Sigmoid colon (tissue), 6 donors: ENCODE measurements at regions not wholly inside any gene's neighbourhood (a gene's known extent, or its start where the extent isn't known, plus 50 kb on each side); places are given as distances from the start of the nearest gene placed in this dataset.

Source experiments
- DNase-seq: peaks from one replicate; pipeline ENCODE4 v3.0.0-alpha.2; 2019
- H3K27ac ChIP-seq, 4 donors: fragments of 200-600 bp; sonication (generic); one replicate each; pipeline ENCODE4 v1.5.1; 2016 to 2019; ENCODE audit warnings: mild to moderate bottlenecking in 1 of 4
- H3K27me3 ChIP-seq, 3 donors: fragments of 200-600 bp; sonication (generic); one replicate each; pipeline ENCODE4 v1.5.1; 2019; ENCODE audit warnings: mild to moderate bottlenecking in 1 of 3
- H3K36me3 ChIP-seq, 4 donors: fragments of 200-600 bp; sonication (generic); one replicate each; pipeline ENCODE4 v1.5.1; 2016 to 2019
- H3K4me1 ChIP-seq, 4 donors: fragments of 200-600 bp; sonication (generic); one replicate each; pipeline ENCODE4 v1.5.1; 2017 to 2019
- H3K4me3 ChIP-seq, 4 donors: fragments of 200-600 bp; sonication (generic); one replicate each; pipeline ENCODE4 v1.5.1; 2017 to 2019; ENCODE audit warnings: mild to moderate bottlenecking in 2 of 4, moderate library complexity in 1 of 4
- H3K9me3 ChIP-seq, 4 donors: fragments of 200-600 bp in 3 of 4; sonication (generic) in 3 of 4; one replicate each; pipeline versions ENCODE4 v1.5.1 to v1.6.1; 2013 to 2019
- CTCF ChIP-seq, 4 experiments: fragments of 450-650 bp in 3 of 4; fragments of 200-600 bp in 1 of 4; IDR thresholded peaks; one replicate each; pipeline ENCODE4 v1.5.1; 2016 to 2019; ENCODE audit warnings: antibody characterized with exemption in 4 of 4, mild to moderate bottlenecking in 3 of 4, moderate library complexity in 2 of 4
- EP300 ChIP-seq, 4 donors: sonication (generic); formaldehyde crosslinking; IDR thresholded peaks; one replicate each; pipeline ENCODE4 v1.6.1; 2017; ENCODE audit warnings: antibody characterized with exemption in 4 of 4
- POLR2A ChIP-seq, 2 donors: fragments of 450-650 bp; IDR thresholded peaks; one replicate each; pipeline ENCODE4 v1.6.1; 2016; ENCODE audit warnings: antibody characterized with exemption in 2 of 2, mild to moderate bottlenecking in 2 of 2, moderate library complexity in 2 of 2
- POLR2AphosphoS5 ChIP-seq, 4 donors: sonication (generic); formaldehyde crosslinking; IDR thresholded peaks; one replicate each; pipeline ENCODE4 v1.6.1; 2017; ENCODE audit warnings: antibody characterized with exemption in 4 of 4
- WGBS, 2 donors: extraction: QIAGEN DNeasy Blood & Tissue Kit; methylation state at CpG; one replicate each; pipeline ENCODE4 v1.1.7; 2013; 5-methylcytosine and 5-hydroxymethylcytosine counted together
- intact Hi-C: fragments of 100-400 bp; cut with DNase I; formaldehyde crosslinking; loops from one replicate; pipeline ENCODE4 v1.15.1; 2023
- donor health status: healthy with polysubstance abuse.
- donor health status: healthy.

DNA sequence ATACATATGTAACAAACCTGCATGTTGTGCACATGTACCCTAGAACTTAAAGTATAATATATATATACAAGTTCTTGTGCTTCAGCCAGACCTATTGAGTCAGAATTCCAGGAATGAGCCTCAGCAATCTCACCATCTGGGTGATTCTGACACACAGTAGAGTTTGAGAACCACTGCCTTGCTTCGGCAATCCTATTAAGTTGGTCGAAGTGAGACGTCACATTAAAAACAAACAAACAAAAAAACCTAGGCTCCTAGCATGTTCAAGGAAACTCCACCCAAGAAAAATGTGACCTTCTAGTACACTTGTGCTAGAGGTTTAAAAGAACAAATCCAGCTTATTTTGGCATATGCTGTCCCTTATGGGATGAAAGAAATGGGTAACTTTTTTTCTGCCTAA lies 115.8 kb downstream of the SINHCAF start:
- no peak overlapping the region for H3K4me3 ChIP-seq
- TF ChIP-seq CTCF (IDR thresholded peaks at IDR 0.05) (no peak), POLR2AphosphoS5 (IDR thresholded peaks at IDR 0.05) (no peak), POLR2A (IDR thresholded peaks at IDR 0.05) (no peak), EP300 (IDR thresholded peaks at IDR 0.05) (no peak)
- H3K27ac ChIP-seq, result no peak overlapping the region
- no peaks in the 10 kb centered on the region for H3K27me3 ChIP-seq
- H3K36me3 ChIP-seq, result no peaks in the 10 kb centered on the region
- WGBS, 2 donors, result 89 to 92% methylated on average over 3 of the region's 3 CpGs
- no peak for DNase-seq
- no peaks in the 10 kb centered on the region for H3K9me3 ChIP-seq
- peaks cover 0 to 12% (median 0%) of the 10 kb centered on the region in 4 donors for H3K4me1 ChIP-seq
- intact Hi-C loops, result no loop called here

- TF ChIP-seq POLR2A (IDR thresholded peaks at IDR 0.05) (no peak), EP300 (IDR thresholded peaks at IDR 0.05) (no peak), CTCF (IDR thresholded peaks at IDR 0.05) (no peak), POLR2AphosphoS5 (IDR thresholded peaks at IDR 0.05) (no peak)
- Histone ChIP-seq H3K27me3 (no peaks in the 10 kb centered on the region), H3K9me3 (no peaks in the 10 kb centered on the region), H3K4me1 (peaks cover 0 to 8% (median 0%) of the 10 kb centered on the region in 4 donors), H3K36me3 (no peaks in the 10 kb centered on the region), H3K27ac (no peak overlapping the region), H3K4me3 (no peak overlapping the region)
- intact Hi-C loops, result no loop called here
- WGBS, 2 donors, result 97 to 100% methylated on average over 1 of the region's 1 CpG
- no peak for DNase-seq
Observed at GRCh38 chr12:31210541-31210940, 115.4 kb downstream of the SINHCAF start.

- TF ChIP-seq POLR2AphosphoS5 (IDR thresholded peaks at IDR 0.05) (no peak), CTCF (IDR thresholded peaks at IDR 0.05) (no peak), EP300 (IDR thresholded peaks at IDR 0.05) (no peak), POLR2A (IDR thresholded peaks at IDR 0.05) (no peak)
- Histone ChIP-seq H3K9me3 (no peaks in the 10 kb centered on the region), H3K36me3 (no peaks in the 10 kb centered on the region), H3K27ac (no peak overlapping the region), H3K4me1 (no peaks in the 10 kb centered on the region), H3K4me3 (no peak overlapping the region), H3K27me3 (peaks cover 0 to 4% (median 0%) of the 10 kb centered on the region in 3 donors)
- WGBS, 2 donors, result 92% methylated on average over 7 of the region's 7 CpGs
- intact Hi-C loops, result no loop called here
- DNase-seq, result no peak
Observed at GRCh38 chr12:31214626-31215517, 111.1 kb downstream of the SINHCAF start.

- no peak for TF ChIP-seq EP300 (IDR thresholded peaks at IDR 0.05)
- TF ChIP-seq CTCF (IDR thresholded peaks at IDR 0.05), result no peak
- TF ChIP-seq POLR2AphosphoS5 (IDR thresholded peaks at IDR 0.05), result no peak
- TF ChIP-seq POLR2A (IDR thresholded peaks at IDR 0.05), result no peak
- H3K4me1 ChIP-seq, result no peaks in the 10 kb centered on the region
- H3K4me3 ChIP-seq, result no peak overlapping the region
- H3K36me3 ChIP-seq, result no peaks in the 10 kb centered on the region
- peak; percentile 48 for DNase-seq
- H3K9me3 ChIP-seq, result no peaks in the 10 kb centered on the region
- no peak overlapping the region for H3K27ac ChIP-seq
- intact Hi-C loops, result no loop called here
- 62 to 82% methylated on average over 6 of the region's 6 CpGs for WGBS, 2 donors
- H3K27me3 ChIP-seq, result peaks cover 0 to 4% (median 0%) of the 10 kb centered on the region in 3 donors
Observed at GRCh38 chr12:31215518-31216232, 110.3 kb downstream of the SINHCAF start.
